Prostate gland (tissue), 2 donors: ENCODE measurements at regions not wholly inside any gene's neighbourhood (a gene's known extent, or its start where the extent isn't known, plus 50 kb on each side); places are given as distances from the start of the nearest gene placed in this dataset.

ENCODE experiments used
- DNase-seq: peaks from one replicate; pipeline ENCODE4 v3.0.0-alpha.2; 2019; ENCODE audit warnings: low spot score
- H3K27ac ChIP-seq, 2 donors: fragments of 200-600 bp; sonication (generic); 2 replicates each; pipeline ENCODE4 v1.5.1; 2017 to 2019
- H3K27me3 ChIP-seq: fragments of 200-600 bp; sonication (generic); replicated peaks from 2 replicates; pipeline ENCODE4 v1.5.1; 2019; ENCODE audit not compliant: insufficient read depth
- H3K36me3 ChIP-seq, 2 donors: fragments of 200-600 bp; sonication (generic); 1 replicate in 1 of 2; 2 replicates in 1 of 2; pipeline versions ENCODE4 v1.5.1 to v1.8.1; 2017 to 2019
- H3K4me1 ChIP-seq: fragments of 200-600 bp; sonication (generic); replicated peaks from 2 replicates; pipeline ENCODE4 v1.5.1; 2019
- H3K4me3 ChIP-seq, 2 donors: fragments of 200-600 bp; sonication (generic); 2 replicates each; pipeline ENCODE4 v1.5.1; 2017 to 2019
- H3K9me3 ChIP-seq: fragments of 200-600 bp; sonication (generic); 2 replicates; pipeline ENCODE4 v1.5.1; 2017
- POLR2A ChIP-seq: fragments of 450-650 bp; IDR thresholded peaks from one replicate; pipeline ENCODE4 v1.6.1; 2016; ENCODE audit warnings: antibody characterized with exemption, mild to moderate bottlenecking
- POLR2AphosphoS5 ChIP-seq: sonication (generic); formaldehyde crosslinking; IDR thresholded peaks from one replicate; pipeline ENCODE4 v1.6.1; 2017; ENCODE audit warnings: antibody characterized with exemption
- WGBS: methylation state at CpG from one replicate; pipeline ENCODE4 v1.1.5; 2018; 5-methylcytosine and 5-hydroxymethylcytosine counted together
- intact Hi-C: fragments of 100-400 bp; cut with DNase I; formaldehyde crosslinking; loops from one replicate; pipeline ENCODE4 v1.14.2; 2022
- TF ChIP-seq, protein P1 (sequence below), 4 experiments: fragments of 200-600 bp in 2 of 4; fragments of 450-650 bp in 2 of 4; sonication (generic) in 2 of 4; IDR thresholded peaks; 1 replicate in 3 of 4; 2 replicates in 1 of 4; pipeline ENCODE4 v1.5.1; 2016 to 2019; ENCODE audit warnings: antibody characterized with exemption in 4 of 4, mild to moderate bottlenecking in 2 of 4, moderate library complexity in 2 of 4

DNA sequence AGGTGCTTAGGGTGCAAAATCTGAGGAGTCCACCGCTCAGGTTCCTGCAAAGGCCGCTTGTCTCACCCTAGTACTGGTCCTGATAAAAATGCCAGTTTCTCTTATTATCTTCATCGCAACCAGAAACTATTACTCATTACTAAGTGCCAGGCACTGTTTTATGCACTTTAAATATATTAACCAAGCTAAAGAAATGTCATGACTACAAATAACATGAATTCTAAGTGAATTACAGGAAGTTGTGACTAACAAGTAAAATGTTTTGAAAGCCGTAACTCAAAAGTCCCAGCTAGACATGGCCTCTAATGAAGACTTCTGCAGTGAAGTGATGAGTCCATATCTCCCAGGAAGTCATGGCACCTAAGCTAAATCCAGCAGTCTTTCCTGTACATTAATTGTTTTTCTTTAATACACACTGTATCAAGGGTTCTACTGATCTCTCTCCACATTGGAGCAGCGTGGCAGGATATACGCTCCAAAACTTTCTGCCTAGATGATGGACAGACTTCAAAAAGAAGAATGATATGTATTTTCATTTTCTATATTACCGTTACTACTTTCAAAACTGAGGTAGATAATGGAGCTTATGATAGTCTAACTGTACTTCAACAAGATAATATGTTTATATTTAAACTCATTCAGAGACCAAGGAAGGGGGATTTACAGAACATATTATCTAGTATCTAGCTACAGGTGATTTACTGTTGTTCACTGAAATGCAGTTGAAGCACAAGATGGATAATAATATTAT is 117.3 kb upstream of the ARID2 start:
- H3K27ac ChIP-seq, result no peak overlapping the region
- H3K4me3 ChIP-seq, result no peak overlapping the region
- intact Hi-C loops, result no loop called here
- 91% methylated on average over 7 of the region's 7 CpGs for WGBS
- H3K27me3 ChIP-seq, result no peaks in the 10 kb centered on the region
- TF ChIP-seq POLR2A (no peak), POLR2AphosphoS5 (no peak)
- TF ChIP-seq, protein P1, sequence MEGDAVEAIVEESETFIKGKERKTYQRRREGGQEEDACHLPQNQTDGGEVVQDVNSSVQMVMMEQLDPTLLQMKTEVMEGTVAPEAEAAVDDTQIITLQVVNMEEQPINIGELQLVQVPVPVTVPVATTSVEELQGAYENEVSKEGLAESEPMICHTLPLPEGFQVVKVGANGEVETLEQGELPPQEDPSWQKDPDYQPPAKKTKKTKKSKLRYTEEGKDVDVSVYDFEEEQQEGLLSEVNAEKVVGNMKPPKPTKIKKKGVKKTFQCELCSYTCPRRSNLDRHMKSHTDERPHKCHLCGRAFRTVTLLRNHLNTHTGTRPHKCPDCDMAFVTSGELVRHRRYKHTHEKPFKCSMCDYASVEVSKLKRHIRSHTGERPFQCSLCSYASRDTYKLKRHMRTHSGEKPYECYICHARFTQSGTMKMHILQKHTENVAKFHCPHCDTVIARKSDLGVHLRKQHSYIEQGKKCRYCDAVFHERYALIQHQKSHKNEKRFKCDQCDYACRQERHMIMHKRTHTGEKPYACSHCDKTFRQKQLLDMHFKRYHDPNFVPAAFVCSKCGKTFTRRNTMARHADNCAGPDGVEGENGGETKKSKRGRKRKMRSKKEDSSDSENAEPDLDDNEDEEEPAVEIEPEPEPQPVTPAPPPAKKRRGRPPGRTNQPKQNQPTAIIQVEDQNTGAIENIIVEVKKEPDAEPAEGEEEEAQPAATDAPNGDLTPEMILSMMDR (IDR thresholded peaks at IDR 0.05), result no peak
- H3K36me3 ChIP-seq, result no peaks in the 10 kb centered on the region
- no peak for DNase-seq
- no peaks in the 10 kb centered on the region for H3K9me3 ChIP-seq
- H3K4me1 ChIP-seq, result no peaks in the 10 kb centered on the region

DNA sequence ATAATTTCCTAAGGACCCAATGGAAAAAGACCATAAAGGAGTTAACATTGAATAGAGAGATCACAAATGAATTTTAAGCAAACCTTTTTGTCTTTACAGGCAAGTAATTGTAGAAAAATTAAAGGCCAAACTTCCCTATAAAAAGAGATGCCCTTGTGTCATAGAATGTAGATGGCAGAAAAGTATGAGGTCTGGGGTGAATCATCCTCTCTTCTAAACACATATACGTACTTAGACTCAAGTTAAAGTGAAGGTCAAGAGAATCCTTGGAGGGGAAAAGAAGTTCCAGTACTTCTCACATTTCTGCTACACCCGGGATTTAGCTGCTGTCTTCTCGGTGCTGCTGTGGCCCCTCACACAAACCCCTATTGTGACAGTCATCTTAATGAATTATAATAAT is 116.2 kb upstream of the ARID2 start:
- WGBS, result 68% methylated on average over 3 of the region's 3 CpGs
- H3K27ac ChIP-seq, result no peak overlapping the region

DNA sequence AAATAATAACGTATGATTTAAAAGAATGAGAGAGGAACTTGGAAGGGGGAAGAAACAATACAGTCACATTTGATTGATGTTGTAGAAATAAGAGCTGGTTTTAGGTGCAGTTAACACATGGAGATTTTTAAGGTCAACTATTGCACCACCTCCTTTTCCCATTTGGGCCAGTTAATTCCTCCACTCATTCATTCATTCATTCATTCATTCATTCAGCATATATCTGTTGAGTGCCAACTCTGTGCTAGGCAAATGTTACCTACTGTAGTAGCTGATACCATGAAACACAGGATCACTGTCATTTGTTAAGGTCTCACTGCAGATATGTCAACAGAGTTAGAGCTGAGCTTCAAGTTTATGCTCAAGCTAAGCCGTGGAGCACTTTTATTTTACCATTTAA is 115.7 kb upstream of the ARID2 start:
- no peak overlapping the region for H3K4me3 ChIP-seq
- H3K4me1 ChIP-seq, result no peaks in the 10 kb centered on the region
- no peaks in the 10 kb centered on the region for H3K9me3 ChIP-seq
- no peak for TF ChIP-seq POLR2AphosphoS5
- TF ChIP-seq, protein P1 (IDR thresholded peaks at IDR 0.05), result no peak
- no peak for TF ChIP-seq POLR2A
- H3K27ac ChIP-seq, result no peak overlapping the region
- intact Hi-C loops, result no loop called here
- WGBS, result 59% methylated on average over 2 of the region's 2 CpGs
- no peaks in the 10 kb centered on the region for H3K36me3 ChIP-seq
- H3K27me3 ChIP-seq, result no peaks in the 10 kb centered on the region
- no peak for DNase-seq

More for the DNA sequence above, 116.2 kb upstream of the ARID2 start:
- intact Hi-C loops, result no loop called here
- H3K36me3 ChIP-seq, result no peaks in the 10 kb centered on the region
- no peaks in the 10 kb centered on the region for H3K4me1 ChIP-seq
- no peaks in the 10 kb centered on the region for H3K9me3 ChIP-seq
- H3K4me3 ChIP-seq, result no peak overlapping the region
- TF ChIP-seq, protein P1 (IDR thresholded peaks at IDR 0.05), result no peak
- TF ChIP-seq POLR2AphosphoS5, result no peak
- TF ChIP-seq POLR2A, result no peak
- no peaks in the 10 kb centered on the region for H3K27me3 ChIP-seq
- DNase-seq, result no peak

DNA sequence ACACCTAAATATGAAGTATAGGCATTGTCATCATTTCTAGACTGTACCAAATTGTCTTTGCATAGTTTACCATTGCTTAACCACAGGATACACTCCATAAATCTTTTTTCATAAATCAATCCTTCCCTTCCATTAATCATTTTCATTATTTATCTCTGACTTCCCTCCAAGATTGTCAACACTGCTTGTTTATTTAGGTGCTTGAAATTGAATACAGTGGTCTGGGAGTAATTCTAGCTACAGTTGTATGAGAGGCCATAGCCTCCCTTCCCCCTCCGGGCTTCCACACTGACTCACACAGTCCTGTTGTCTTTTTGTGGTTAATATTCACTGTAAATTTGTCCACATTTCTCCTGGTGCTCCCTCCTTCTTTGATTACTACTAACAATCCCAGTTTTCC is 114.2 kb upstream of the ARID2 start:
- H3K27ac ChIP-seq, result no peak overlapping the region
- TF ChIP-seq POLR2AphosphoS5, result no peak
- no peaks in the 10 kb centered on the region for H3K36me3 ChIP-seq
- no peak for DNase-seq
- H3K9me3 ChIP-seq, result no peaks in the 10 kb centered on the region
- 35% methylated on average over 1 of the region's 1 CpG for WGBS
- intact Hi-C loops, result no loop called here
- no peaks in the 10 kb centered on the region for H3K27me3 ChIP-seq
- no peaks in the 10 kb centered on the region for H3K4me1 ChIP-seq
- H3K4me3 ChIP-seq, result no peak overlapping the region

DNA sequence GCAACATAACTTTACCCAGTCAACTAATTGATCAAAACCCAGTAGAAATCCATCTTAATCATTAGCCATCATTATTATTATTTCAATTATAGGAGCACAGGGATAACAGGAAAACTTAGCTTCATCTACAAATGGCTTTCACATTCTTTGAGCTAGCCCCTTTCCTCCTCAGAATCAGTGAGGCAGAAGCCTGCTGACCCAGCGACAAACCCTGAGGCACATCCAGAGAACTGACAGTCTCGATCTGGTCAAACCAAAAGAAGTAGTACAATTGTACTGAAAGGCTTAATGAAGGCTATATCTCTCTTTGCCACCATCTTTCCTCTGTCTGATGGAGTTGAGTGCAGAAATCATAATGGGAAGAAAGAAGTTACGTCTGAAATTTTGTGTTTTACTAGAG is 109.8 kb upstream of the ARID2 start:
- Histone ChIP-seq H3K4me1 (no peaks in the 10 kb centered on the region), H3K4me3 (no peak overlapping the region), H3K36me3 (no peaks in the 10 kb centered on the region), H3K27ac (no peak overlapping the region), H3K9me3 (no peaks in the 10 kb centered on the region), H3K27me3 (no peaks in the 10 kb centered on the region)
- intact Hi-C loops, result no loop called here
- DNase-seq, result no peak
- TF ChIP-seq POLR2AphosphoS5 (no peak), POLR2A (no peak)
- TF ChIP-seq, protein P1 (IDR thresholded peaks at IDR 0.05), result no peak
- WGBS, result 97% methylated on average over 3 of the region's 3 CpGs
